ENCODE measurements at regions not wholly inside any gene's neighbourhood (a gene's known extent, or its start where the extent isn't known, plus 50 kb on each side); places are given as distances from the start of the nearest gene placed in this dataset.

- Histone ChIP-seq H3K4me3 (no peak overlapping the region), H3K4me1 (no peaks in the 10 kb centered on the region), H3K36me3 (no peaks in the 10 kb centered on the region), H3K9me3 (no peaks in the 10 kb centered on the region), H3K27me3 (no peaks in the 10 kb centered on the region), H3K27ac (no peak overlapping the region)
- WGBS, result 61% methylated on average over 1 of the region's 1 CpG
- DNase-seq (ENCODE audit: low spot score in 2 of 2), result no peak
- TF ChIP-seq EP300 (IDR thresholded peaks at IDR 0.05), result no peak
Observed at GRCh38 chr6:166017032-166017635, 150.5 kb downstream of the TBXT start.

GRCh38 chr6:166014966-166015365 lies 152.7 kb downstream of the TBXT start:
- H3K4me3 ChIP-seq, result no peak overlapping the region
- H3K36me3 ChIP-seq, result no peaks in the 10 kb centered on the region
- no peaks in the 10 kb centered on the region for H3K9me3 ChIP-seq
- no peaks in the 10 kb centered on the region for H3K4me1 ChIP-seq
- no peak for TF ChIP-seq POLR2AphosphoS5 (IDR thresholded peaks at IDR 0.05)
- TF ChIP-seq EP300 (IDR thresholded peaks at IDR 0.05), result no peak
- TF ChIP-seq CTCF (IDR thresholded peaks at IDR 0.05), result no peak
- TF ChIP-seq POLR2A (IDR thresholded peaks at IDR 0.05), result no peak
- 45% methylated on average over 5 of the region's 5 CpGs for WGBS
- DNase-seq (ENCODE audit: low spot score in 2 of 2), result no peak
- H3K27me3 ChIP-seq, result peaks cover 20% of the 10 kb centered on the region
- H3K27ac ChIP-seq, result no peak overlapping the region

DNA sequence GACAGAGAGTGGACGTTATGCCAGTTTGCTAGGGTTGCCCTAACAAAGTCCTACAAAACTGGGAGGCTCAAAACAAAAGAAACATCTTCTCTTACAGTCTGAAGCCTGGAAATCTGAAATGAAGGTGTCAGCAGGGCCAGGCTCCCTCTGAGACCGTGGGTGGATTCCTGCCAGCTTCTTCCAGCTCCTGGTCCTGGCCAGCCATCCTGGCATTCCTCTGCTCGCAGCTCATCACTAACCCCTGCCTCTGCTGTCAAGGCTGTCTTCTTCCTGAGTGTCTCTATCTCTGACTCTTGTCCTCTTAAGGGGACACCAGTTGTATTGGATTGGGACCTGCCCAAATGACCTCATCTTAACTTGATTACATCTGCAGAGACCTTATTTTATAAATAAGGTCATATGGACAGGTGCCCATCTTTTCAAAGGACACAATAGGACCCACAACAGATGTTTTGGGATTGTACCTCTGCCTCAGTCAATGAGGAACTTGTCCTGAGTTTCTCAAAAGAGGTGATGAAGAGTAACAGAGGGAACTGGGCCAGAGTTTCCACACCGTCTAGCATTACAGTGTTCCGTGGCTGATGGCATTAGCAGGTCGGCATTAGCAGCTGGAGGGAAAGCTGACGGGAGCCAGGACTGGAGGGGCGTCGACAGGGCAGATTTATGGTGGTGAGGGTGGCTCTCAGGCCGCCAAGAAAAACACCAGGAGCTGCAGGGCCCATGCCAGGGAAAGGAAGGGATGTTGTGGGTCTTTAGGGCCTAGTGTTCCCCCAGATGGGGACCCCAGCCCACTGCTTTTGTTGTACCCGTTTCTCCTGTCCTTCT lies 157.3 kb downstream of the TBXT start:
- 53% methylated on average over 11 of the region's 11 CpGs for WGBS

DNA sequence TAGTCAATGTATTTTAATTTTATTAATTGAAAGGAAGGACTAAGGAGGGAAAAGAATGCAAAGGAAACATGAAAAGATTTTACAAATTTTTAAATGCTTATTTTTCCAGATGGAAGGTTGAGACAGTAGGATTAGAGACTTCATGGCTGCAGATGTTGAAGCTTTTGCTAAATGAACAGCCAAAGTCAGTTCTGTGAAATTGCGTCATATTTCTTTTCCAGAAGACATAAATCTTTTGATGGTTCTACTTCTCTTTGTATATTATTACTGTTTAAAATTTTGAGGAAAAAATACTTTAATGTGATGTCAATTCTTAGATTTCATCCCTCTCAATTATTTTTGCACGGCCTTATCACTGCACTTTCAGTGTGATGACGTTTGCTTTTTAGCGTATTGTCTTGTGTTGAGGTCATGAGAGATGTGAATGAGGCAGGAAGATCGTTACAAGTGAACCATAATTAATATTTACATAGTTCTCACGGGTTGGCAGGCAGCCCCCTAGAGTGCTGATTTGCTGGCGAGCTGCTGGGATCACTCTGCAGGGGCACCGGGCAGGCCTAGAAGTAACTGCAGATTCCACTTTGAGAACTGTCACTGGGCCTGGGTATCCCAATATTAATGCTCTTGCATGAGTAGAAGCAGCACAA lies 158.1 kb downstream of the TBXT start:
- H3K4me3 ChIP-seq, result peak overlapping the region; percentile 33
- H3K27me3 ChIP-seq, result peaks cover 67% of the 10 kb centered on the region
- no peak overlapping the region for H3K27ac ChIP-seq
- WGBS, result 58% methylated on average over 8 of the region's 8 CpGs
- H3K4me1 ChIP-seq, result peaks cover 32% of the 10 kb centered on the region
- no peaks in the 10 kb centered on the region for H3K36me3 ChIP-seq
- no peak for TF ChIP-seq POLR2A (IDR thresholded peaks at IDR 0.05)
- TF ChIP-seq CTCF (IDR thresholded peaks at IDR 0.05), result no peak
- TF ChIP-seq POLR2AphosphoS5 (IDR thresholded peaks at IDR 0.05), result no peak
- no peak for TF ChIP-seq EP300 (IDR thresholded peaks at IDR 0.05)
- no peak for DNase-seq (ENCODE audit: low spot score in 2 of 2)
- no peaks in the 10 kb centered on the region for H3K9me3 ChIP-seq

More for the DNA sequence above, 157.3 kb downstream of the TBXT start:
- TF ChIP-seq POLR2AphosphoS5 (IDR thresholded peaks at IDR 0.05) (no peak), EP300 (IDR thresholded peaks at IDR 0.05) (no peak), POLR2A (IDR thresholded peaks at IDR 0.05) (no peak), CTCF (IDR thresholded peaks at IDR 0.05) (no peak)
- Histone ChIP-seq H3K36me3 (no peaks in the 10 kb centered on the region), H3K4me1 (peaks cover 32% of the 10 kb centered on the region), H3K27ac (no peak overlapping the region), H3K9me3 (no peaks in the 10 kb centered on the region), H3K4me3 (no peak overlapping the region), H3K27me3 (peaks cover 65% of the 10 kb centered on the region)
- no peak for DNase-seq (ENCODE audit: low spot score in 2 of 2)

DNA sequence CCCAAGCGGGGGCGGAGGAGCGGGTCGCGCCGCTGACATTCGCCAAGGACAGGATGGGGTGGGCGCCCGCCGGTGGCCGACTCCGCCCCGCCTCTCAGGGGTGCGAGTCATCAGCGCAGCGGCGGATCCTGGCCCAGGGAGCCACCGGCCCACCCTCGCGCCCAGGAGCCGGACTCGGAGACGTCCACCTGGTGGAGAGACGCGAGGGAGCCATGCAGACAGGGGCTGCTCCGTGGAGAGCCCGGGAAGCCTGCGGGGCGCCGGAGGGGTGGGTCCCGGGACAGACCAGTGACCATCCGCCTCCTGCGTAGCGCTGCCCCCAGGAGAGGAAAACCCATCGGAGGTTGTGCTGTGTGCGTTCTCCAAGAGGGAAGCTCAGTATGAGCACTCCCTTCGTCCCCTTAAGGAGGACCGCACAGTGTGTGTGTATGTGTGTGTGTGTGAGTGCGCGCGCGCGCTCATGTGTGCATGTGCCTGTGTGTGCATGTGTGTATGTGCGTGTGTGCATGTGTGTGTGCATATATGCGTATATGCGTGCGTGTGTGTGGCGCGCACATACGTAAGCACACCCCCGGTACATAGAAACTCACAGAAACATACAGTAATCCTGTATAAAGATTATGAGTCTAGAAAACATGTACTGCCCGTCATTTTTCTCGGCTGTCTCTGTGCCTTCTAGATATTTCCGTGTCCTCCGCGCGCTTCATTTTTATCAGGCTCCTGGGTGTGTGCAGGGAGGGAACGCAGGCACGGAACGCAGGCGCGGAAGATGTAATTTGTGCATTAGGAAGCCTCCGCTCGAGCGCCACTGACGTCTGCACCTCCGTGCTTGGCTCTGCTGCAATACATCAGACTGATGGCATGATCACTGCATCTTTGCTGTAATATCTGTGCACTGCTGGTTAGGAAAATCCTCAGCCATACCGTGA lies 158.9 kb downstream of the TBXT start:
- Histone ChIP-seq H3K36me3 (no peaks in the 10 kb centered on the region), H3K27me3 (peaks cover 67% of the 10 kb centered on the region), H3K9me3 (no peaks in the 10 kb centered on the region), H3K4me3 (peak overlapping the region; percentile 33), H3K27ac (no peak overlapping the region), H3K4me1 (peaks cover 32% of the 10 kb centered on the region)
- TF ChIP-seq EP300 (IDR thresholded peaks at IDR 0.05) (no peak), POLR2AphosphoS5 (IDR thresholded peaks at IDR 0.05) (no peak), POLR2A (IDR thresholded peaks at IDR 0.05) (no peak)
- 3% methylated on average over 47 of the region's 68 CpGs for WGBS
- DNase-seq (ENCODE audit: low spot score in 2 of 2), result no peak
